NT2/D1 (cell line): ENCODE measurements at regions not wholly inside any gene's neighbourhood (a gene's known extent, or its start where the extent isn't known, plus 50 kb on each side); places are given as distances from the start of the nearest gene placed in this dataset.

Source experiments
- DNase-seq: peaks from one replicate; pipeline ENCODE4 v3.0.0-alpha.2; 2011; ENCODE audit warnings: low read depth, low spot score
- H3K27me3 ChIP-seq: 2 replicates; pipeline ENCODE4 v1.6.0; 2011; ENCODE audit warnings: mild to moderate bottlenecking; ENCODE audit not compliant: insufficient read length, insufficient read depth
- H3K36me3 ChIP-seq: 2 replicates; pipeline ENCODE4 v1.6.1; 2011; ENCODE audit warnings: mild to moderate bottlenecking, low read length, mixed read lengths; ENCODE audit not compliant: insufficient read depth, insufficient read length
- H3K4me1 ChIP-seq: 2 replicates; pipeline ENCODE4 v1.5.1; 2011; ENCODE audit not compliant: insufficient read depth, insufficient read length
- H3K4me3 ChIP-seq: 2 replicates; pipeline ENCODE4 v1.5.1; 2011; ENCODE audit warnings: low read depth; ENCODE audit not compliant: insufficient read length
- H3K9ac ChIP-seq: 2 replicates; pipeline ENCODE4 v1.6.0; 2011; ENCODE audit warnings: low read depth; ENCODE audit not compliant: insufficient read length
- H3K9me3 ChIP-seq: 2 replicates; pipeline ENCODE4 v1.5.1; 2011; ENCODE audit warnings: mild to moderate bottlenecking, low read length; ENCODE audit not compliant: insufficient read depth
- SUZ12 ChIP-seq: IDR thresholded peaks from 2 replicates; pipeline ENCODE4 v1.6.1; 2011; ENCODE audit not compliant: insufficient read length, insufficient read depth; ENCODE audit errors: extremely low read depth
- YY1 ChIP-seq: IDR thresholded peaks from 2 replicates; pipeline ENCODE4 v1.6.1; 2011; ENCODE audit not compliant: insufficient read length, insufficient read depth
- ZNF274 ChIP-seq: IDR thresholded peaks from 2 replicates; pipeline ENCODE4 v1.6.1; 2011; ENCODE audit warnings: mild to moderate bottlenecking, low read depth, low read length

DNA sequence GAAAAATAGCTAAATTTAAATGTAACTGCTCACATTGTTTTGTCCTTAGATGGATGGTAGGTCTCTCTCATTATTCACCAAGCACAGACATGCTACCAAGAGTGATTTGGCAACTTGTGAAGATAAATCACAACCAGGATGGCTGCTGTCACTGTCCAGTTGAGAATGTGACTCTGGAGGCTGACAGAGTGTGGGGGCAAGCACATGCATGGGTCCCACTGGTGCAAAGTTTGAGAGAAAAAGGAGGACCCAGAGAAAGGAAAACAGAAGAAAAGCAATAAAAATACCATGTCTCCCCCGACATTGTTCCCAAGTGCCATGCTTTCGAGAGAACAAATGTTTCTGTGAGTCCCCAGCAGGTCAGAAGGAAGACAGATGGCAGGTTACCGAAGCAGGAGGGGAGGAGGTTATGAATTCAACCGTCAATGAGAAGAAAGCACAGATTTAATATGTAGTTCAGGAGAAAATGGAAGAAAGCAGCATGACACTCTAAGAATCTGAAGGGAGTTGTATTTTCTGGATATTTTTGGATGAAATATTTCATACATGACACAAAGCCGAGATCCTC is 73.0 kb upstream of the TSHZ2 start:
- Histone ChIP-seq H3K9ac (no peak overlapping the region), H3K9me3 (no peaks in the 10 kb centered on the region), H3K27me3 (no peaks in the 10 kb centered on the region), H3K36me3 (no peaks in the 10 kb centered on the region), H3K4me1 (no peaks in the 10 kb centered on the region), H3K4me3 (no peak overlapping the region)
- no peak for DNase-seq
- TF ChIP-seq SUZ12 (no peak), YY1 (no peak), ZNF274 (no peak)

DNA sequence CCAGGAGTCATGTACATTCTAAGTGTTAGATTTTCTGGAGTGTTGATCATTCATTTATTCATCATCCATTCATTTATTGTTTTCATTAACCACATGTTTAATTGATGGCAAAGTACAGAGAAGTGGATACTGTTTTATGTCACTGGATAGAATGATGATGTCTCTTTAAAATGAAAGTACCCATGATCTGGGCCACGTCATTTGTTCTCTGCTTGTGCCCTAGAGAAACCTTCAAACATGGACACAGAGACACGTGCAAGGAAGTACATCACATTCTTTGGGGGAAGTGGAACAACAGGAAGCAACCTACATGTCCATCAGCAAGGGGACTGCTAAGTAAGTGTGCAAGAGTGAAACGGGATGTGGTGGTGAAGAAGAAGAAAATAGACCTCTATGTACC is 75.8 kb upstream of the TSHZ2 start:
- no peak overlapping the region for H3K4me3 ChIP-seq
- no peak overlapping the region for H3K9ac ChIP-seq
- no peaks in the 10 kb centered on the region for H3K9me3 ChIP-seq
- H3K4me1 ChIP-seq, result no peaks in the 10 kb centered on the region
- DNase-seq, result no peak
- TF ChIP-seq YY1 (no peak), ZNF274 (no peak), SUZ12 (no peak)
- no peaks in the 10 kb centered on the region for H3K27me3 ChIP-seq
- H3K36me3 ChIP-seq, result no peaks in the 10 kb centered on the region

DNA sequence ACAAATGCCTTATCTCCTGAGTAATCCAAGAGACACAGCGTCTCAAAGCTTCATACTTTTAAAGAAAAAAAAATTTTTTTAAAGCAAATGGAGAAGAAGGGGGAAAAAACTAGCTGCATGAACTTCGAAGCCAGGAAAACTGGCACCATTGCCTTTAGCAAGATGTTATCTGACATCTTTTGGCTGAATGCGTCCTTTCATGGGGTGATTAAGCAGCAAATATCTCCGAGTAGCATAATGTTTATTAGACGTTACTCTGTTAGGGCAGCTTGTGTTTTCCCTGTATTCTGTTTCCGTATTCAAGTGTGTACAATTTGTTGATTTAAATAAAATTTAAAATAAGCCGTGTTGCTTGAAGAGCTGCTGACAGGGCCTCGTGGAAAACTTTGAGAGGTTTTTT is 76.5 kb upstream of the TSHZ2 start:
- no peak for DNase-seq
- H3K4me3 ChIP-seq, result no peak overlapping the region
- no peak for TF ChIP-seq SUZ12
- TF ChIP-seq ZNF274, result no peak
- no peak for TF ChIP-seq YY1

DNA sequence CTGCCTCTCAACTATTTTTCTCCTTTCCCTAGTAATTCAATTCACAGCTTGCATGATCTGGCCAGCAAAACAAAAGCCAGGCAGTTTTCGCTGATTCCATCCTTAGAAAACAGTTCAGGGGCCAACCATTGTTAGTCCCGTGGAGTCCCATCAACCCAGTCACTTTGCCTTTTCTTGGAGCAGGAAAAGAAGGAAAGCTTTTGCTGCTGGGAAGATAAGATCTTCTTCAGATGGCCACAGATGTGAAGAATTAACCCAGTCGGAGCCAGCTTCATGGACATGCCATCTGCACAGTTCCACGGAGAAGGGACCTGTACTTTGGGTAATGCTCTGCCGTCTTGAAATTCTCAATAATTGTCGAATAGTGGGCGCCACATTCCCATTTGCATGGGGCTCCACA is 76.9 kb upstream of the TSHZ2 start:
- no peaks in the 10 kb centered on the region for H3K27me3 ChIP-seq
- H3K9ac ChIP-seq, result no peak overlapping the region
- DNase-seq, result no peak
- no peak overlapping the region for H3K4me3 ChIP-seq
- no peak for TF ChIP-seq ZNF274
- TF ChIP-seq YY1, result no peak
- TF ChIP-seq SUZ12, result no peak
- H3K36me3 ChIP-seq, result no peaks in the 10 kb centered on the region
- no peaks in the 10 kb centered on the region for H3K4me1 ChIP-seq
- H3K9me3 ChIP-seq, result no peaks in the 10 kb centered on the region

More for the DNA sequence above, 76.5 kb upstream of the TSHZ2 start:
- Histone ChIP-seq H3K36me3 (no peaks in the 10 kb centered on the region), H3K9me3 (no peaks in the 10 kb centered on the region), H3K27me3 (no peaks in the 10 kb centered on the region), H3K9ac (no peak overlapping the region), H3K4me1 (no peaks in the 10 kb centered on the region)

DNA sequence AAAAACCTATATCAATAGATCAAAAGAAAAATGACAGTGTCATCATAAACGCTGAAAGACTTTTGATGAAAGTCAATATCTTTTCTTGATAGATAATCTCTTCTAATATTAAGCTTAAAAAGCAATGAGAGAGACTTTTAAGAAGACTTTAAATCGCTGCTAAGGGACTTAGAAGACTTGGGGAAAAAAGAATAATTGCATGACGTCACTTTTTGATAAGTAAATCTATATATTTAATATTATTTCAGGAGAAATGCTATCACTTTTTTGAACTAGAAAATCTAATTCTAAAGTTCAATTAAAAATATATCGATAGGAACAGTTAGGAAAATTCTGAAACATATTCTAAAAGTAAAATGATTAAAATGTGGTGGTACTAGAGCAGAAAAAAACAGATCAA is 78.7 kb upstream of the TSHZ2 start:
- TF ChIP-seq SUZ12 (no peak), YY1 (no peak), ZNF274 (no peak)
- H3K9me3 ChIP-seq, result no peaks in the 10 kb centered on the region
- H3K4me1 ChIP-seq, result no peaks in the 10 kb centered on the region
- H3K27me3 ChIP-seq, result no peaks in the 10 kb centered on the region
- DNase-seq, result no peak
- no peaks in the 10 kb centered on the region for H3K36me3 ChIP-seq
- H3K4me3 ChIP-seq, result no peak overlapping the region
- no peak overlapping the region for H3K9ac ChIP-seq

DNA sequence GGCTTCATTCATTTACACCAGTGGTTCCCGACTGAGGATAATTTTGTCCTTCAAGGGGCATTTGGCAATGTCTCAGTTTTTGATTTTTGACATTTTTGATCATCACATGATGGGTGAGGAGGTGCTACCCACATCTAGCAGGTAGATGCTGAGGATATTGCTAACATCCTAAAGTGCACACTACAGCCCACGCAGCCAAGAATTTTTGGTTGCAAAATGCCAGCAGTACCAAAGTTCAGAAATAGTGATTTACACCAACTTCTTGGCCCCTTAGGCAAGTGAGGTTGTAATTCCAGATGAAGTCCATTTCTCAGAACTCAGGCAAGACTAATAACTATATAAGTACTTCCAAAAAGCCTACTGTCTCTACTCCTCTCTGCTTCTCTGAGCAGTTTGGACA is 80.1 kb upstream of the TSHZ2 start:
- TF ChIP-seq ZNF274, result no peak
- TF ChIP-seq YY1, result no peak
- TF ChIP-seq SUZ12, result no peak
- H3K4me3 ChIP-seq, result no peak overlapping the region

DNA sequence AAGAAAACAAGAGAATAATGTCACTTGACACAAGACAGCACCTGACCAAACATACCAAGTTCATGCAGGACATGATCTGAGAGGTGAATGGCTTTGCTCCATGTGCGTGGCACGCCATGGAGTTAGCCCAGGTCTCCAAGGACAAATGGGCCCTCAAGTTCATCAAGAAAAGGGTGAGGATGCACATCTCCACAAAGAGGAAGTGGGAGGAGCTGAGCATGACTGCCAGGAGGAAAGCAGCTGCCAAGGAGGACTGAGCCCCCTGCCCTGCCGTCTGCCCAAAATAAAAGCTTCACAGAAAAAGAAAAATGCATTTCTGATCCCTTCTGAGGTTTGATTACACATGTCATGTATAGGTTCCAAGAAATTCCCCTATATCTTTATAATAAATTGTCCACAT is 82.0 kb upstream of the TSHZ2 start:
- Histone ChIP-seq H3K9me3 (no peaks in the 10 kb centered on the region), H3K27me3 (no peaks in the 10 kb centered on the region), H3K4me3 (no peak overlapping the region), H3K36me3 (no peaks in the 10 kb centered on the region), H3K9ac (no peak overlapping the region), H3K4me1 (no peaks in the 10 kb centered on the region)
- DNase-seq, result no peak
- TF ChIP-seq YY1 (no peak), SUZ12 (no peak), ZNF274 (no peak)

More for the DNA sequence above, 80.1 kb upstream of the TSHZ2 start:
- H3K4me1 ChIP-seq, result no peaks in the 10 kb centered on the region
- H3K9ac ChIP-seq, result no peak overlapping the region
- no peaks in the 10 kb centered on the region for H3K36me3 ChIP-seq
- no peak for DNase-seq
- H3K27me3 ChIP-seq, result no peaks in the 10 kb centered on the region
- no peaks in the 10 kb centered on the region for H3K9me3 ChIP-seq

DNA sequence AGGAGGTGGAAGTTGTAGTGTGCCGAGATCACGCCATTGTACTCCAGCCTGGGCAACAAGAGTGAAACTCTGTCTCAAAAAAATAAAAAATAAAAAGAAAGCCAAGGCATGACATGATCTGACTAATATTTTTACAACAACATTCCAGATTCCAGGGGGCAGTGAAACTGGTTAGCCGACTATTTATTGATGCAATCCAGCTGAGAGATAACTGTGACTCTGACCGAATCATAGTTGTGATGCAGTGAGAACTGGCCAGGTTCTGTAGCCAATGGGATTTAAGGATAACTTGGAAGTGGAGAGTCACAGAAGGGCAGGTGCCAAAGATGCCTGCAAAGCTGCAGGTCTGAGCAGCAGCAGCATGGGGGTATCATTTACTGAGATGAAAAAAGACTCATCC is 82.9 kb upstream of the TSHZ2 start:
- TF ChIP-seq ZNF274, result no peak
- TF ChIP-seq SUZ12, result no peak
- TF ChIP-seq YY1, result no peak
- DNase-seq, result no peak
- H3K9me3 ChIP-seq, result no peaks in the 10 kb centered on the region
- no peaks in the 10 kb centered on the region for H3K27me3 ChIP-seq
- no peaks in the 10 kb centered on the region for H3K36me3 ChIP-seq
- no peak overlapping the region for H3K9ac ChIP-seq
- H3K4me3 ChIP-seq, result no peak overlapping the region
- H3K4me1 ChIP-seq, result no peaks in the 10 kb centered on the region

DNA sequence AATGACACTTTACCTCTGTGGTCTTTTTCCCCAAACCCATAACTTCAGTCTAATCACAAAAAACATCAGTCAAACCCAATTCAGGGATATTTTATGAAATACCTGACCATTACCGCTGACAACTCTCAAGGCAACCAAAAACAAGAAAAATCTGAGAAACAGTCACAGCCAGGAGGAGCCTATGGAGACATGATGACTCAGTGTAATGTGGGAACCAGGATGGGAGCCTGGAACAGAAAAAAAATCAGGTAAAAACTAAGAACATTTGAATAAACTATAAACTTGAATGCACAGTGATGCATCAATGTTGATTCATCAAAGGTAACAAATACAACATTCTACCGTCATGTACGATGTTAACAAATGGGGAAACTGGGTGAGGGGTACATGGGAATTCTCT is 84.1 kb upstream of the TSHZ2 start:
- TF ChIP-seq SUZ12 (no peak), YY1 (no peak), ZNF274 (no peak)
- Histone ChIP-seq H3K9ac (no peak overlapping the region), H3K4me1 (no peaks in the 10 kb centered on the region)

More for the DNA sequence above, 84.1 kb upstream of the TSHZ2 start:
- no peaks in the 10 kb centered on the region for H3K27me3 ChIP-seq
- no peaks in the 10 kb centered on the region for H3K9me3 ChIP-seq
- DNase-seq, result no peak
- no peak overlapping the region for H3K4me3 ChIP-seq
- no peaks in the 10 kb centered on the region for H3K36me3 ChIP-seq
